PC-9 (cell line): ENCODE measurements at regions not wholly inside any gene's neighbourhood (a gene's known extent, or its start where the extent isn't known, plus 50 kb on each side); places are given as distances from the start of the nearest gene placed in this dataset.

Experiments used
- BruUV-seq: library from RNA; stranded (reverse); fragments of 400-500 nt; replicated peaks from 2 replicates; lab custom pipeline; 2021; lab: Mats Ljungman, UMichigan
- CTCF ChIA-PET: fragments of 300-600 bp; sonication (Branson Sonifier 250); formaldehyde crosslinking; loops from one replicate; lab custom pipeline; 2022; ENCODE audit warnings: antibody characterized with exemption; lab: Charles Lee
- POLR2A ChIA-PET: fragments of 300-600 bp; sonication (Branson Sonifier 250); formaldehyde crosslinking; loops from one replicate; lab custom pipeline; 2022; ENCODE audit warnings: antibody characterized with exemption; ENCODE audit not compliant: unreplicated experiment; lab: Charles Lee
- DNase-seq, 2 experiments: peaks; one replicate each; pipeline versions ENCODE4 v3.0.0 to v3.0.0-alpha.2; 2015 to 2022; ENCODE audit warnings: mixed read lengths in 1 of 2
- H2AFZ ChIP-seq: fragments of 200-600 bp; sonication (generic); 2 replicates; pipeline ENCODE4 v1.8.1; 2017; ENCODE audit warnings: antibody characterized with exemption
- H3F3A ChIP-seq: fragments of 200-600 bp; sonication (generic); 2 replicates; pipeline ENCODE4 v1.8.1; 2017; ENCODE audit warnings: antibody characterized with exemption, mild to moderate bottlenecking, low read depth; ENCODE audit not compliant: insufficient read depth
- H3K27ac ChIP-seq: fragments of 200-600 bp; sonication (generic); 2 replicates; pipeline ENCODE4 v1.6.1; 2016; ENCODE audit warnings: mixed run types
- H3K27me3 ChIP-seq: fragments of 200-600 bp; sonication (generic); 2 replicates; pipeline ENCODE4 v1.6.1; 2016; ENCODE audit warnings: low read depth, mixed run types; ENCODE audit not compliant: insufficient read depth
- H3K36me3 ChIP-seq: fragments of 200-600 bp; sonication (generic); 2 replicates; pipeline ENCODE4 v1.6.1; 2016; ENCODE audit warnings: low read depth, mixed run types
- H3K4me1 ChIP-seq: fragments of 200-600 bp; sonication (generic); replicated peaks from 2 replicates; pipeline ENCODE4 v1.6.1; 2016; ENCODE audit warnings: mixed run types; ENCODE audit not compliant: insufficient read depth
- H3K4me2 ChIP-seq: fragments of 200-600 bp; sonication (generic); 2 replicates; pipeline ENCODE4 v1.6.1; 2017; ENCODE audit warnings: mixed run types
- H3K4me3 ChIP-seq: fragments of 200-600 bp; sonication (generic); 2 replicates; pipeline ENCODE4 v1.6.1; 2016; ENCODE audit warnings: mixed run types
- H3K79me2 ChIP-seq: fragments of 200-600 bp; sonication (generic); 2 replicates; pipeline ENCODE4 v1.6.1; 2017; ENCODE audit warnings: low read depth, mixed run types
- H3K9me2 ChIP-seq: fragments of 200-600 bp; sonication (generic); 2 replicates; pipeline ENCODE4 v1.8.1; 2017; ENCODE audit warnings: mild to moderate bottlenecking; ENCODE audit not compliant: insufficient read depth
- H3K9me3 ChIP-seq: fragments of 200-600 bp; sonication (generic); 2 replicates; pipeline ENCODE4 v1.8.1; 2016; ENCODE audit warnings: low read depth; ENCODE audit not compliant: insufficient read depth
- H4K20me1 ChIP-seq: fragments of 200-600 bp; sonication (generic); 2 replicates; pipeline ENCODE4 v1.8.1; 2017; ENCODE audit not compliant: insufficient read depth
- CTCF ChIP-seq: fragments of 200-600 bp; sonication (generic); conservative IDR thresholded peaks from 2 replicates; pipeline ENCODE4 v1.6.1; 2017; ENCODE audit warnings: mixed run types, antibody characterized with exemption, mild to moderate bottlenecking, moderate library complexity
- EZH2 ChIP-seq: fragments of 200-600 bp; sonication (generic); IDR thresholded peaks from 2 replicates; pipeline ENCODE4 v1.8.0; 2017; ENCODE audit warnings: antibody characterized with exemption, low read depth
- intact Hi-C: fragments of 100-400 bp; cut with micrococcal nuclease; formaldehyde crosslinking; loops from one replicate; pipeline ENCODE4 v1.10.0; 2022; ENCODE audit not compliant: unreplicated experiment

- Histone ChIP-seq H3K79me2 (no peaks in the 10 kb centered on the region), H3K27me3 (no peaks in the 10 kb centered on the region), H3K36me3 (no peaks in the 10 kb centered on the region), H3K4me3 (no peak overlapping the region), H3F3A (no peaks in the 10 kb centered on the region), H3K9me3 (no peaks in the 10 kb centered on the region), H3K27ac (no peak overlapping the region), H3K9me2 (no peaks in the 10 kb centered on the region), H3K4me1 (no peaks in the 10 kb centered on the region), H2AFZ (no peak overlapping the region), H3K4me2 (no peak overlapping the region), H4K20me1 (no peaks in the 10 kb centered on the region)
- intact Hi-C loops: no loop called here
- no peak for DNase-seq
- ChIA-PET POLR2A (no interaction called here), CTCF (no interaction called here)
- TF ChIP-seq EZH2 (no peak), CTCF (no peak)
- BruUV-seq: no TSS peak
These were observed 190.3 kb upstream of the SEL1L start for GRCh38 chr14:81723956-81724355.

GRCh38 chr14:81727218-81727617 lies 193.6 kb upstream of the SEL1L start:
- CTCF ChIA-PET: no interaction called here
- intact Hi-C loops: no loop called here
- no peaks in the 10 kb centered on the region for H4K20me1 ChIP-seq
- H3K9me3 ChIP-seq: no peaks in the 10 kb centered on the region
- H3K36me3 ChIP-seq: no peaks in the 10 kb centered on the region
- no peak overlapping the region for H3K4me2 ChIP-seq
- H3K79me2 ChIP-seq: no peaks in the 10 kb centered on the region
- no peaks in the 10 kb centered on the region for H3K4me1 ChIP-seq
- DNase-seq: no peak
- no TSS peak for BruUV-seq
- no peak overlapping the region for H2AFZ ChIP-seq
- H3K27me3 ChIP-seq: no peaks in the 10 kb centered on the region
- TF ChIP-seq CTCF: no peak
- TF ChIP-seq EZH2: no peak
- no peak overlapping the region for H3K27ac ChIP-seq
- H3F3A ChIP-seq: no peaks in the 10 kb centered on the region
- H3K9me2 ChIP-seq: no peaks in the 10 kb centered on the region
- POLR2A ChIA-PET: no interaction called here
- H3K4me3 ChIP-seq: no peak overlapping the region

GRCh38 chr14:81728447-81728846 lies 194.8 kb upstream of the SEL1L start:
- DNase-seq: no peak
- TF ChIP-seq CTCF (no peak), EZH2 (no peak)
- CTCF ChIA-PET: no interaction called here

More at GRCh38 chr14:81728447-81728846, 194.8 kb upstream of the SEL1L start:
- BruUV-seq: no TSS peak
- Histone ChIP-seq H3F3A (no peaks in the 10 kb centered on the region), H2AFZ (no peak overlapping the region), H3K36me3 (no peaks in the 10 kb centered on the region), H3K27ac (no peak overlapping the region), H4K20me1 (no peaks in the 10 kb centered on the region), H3K9me3 (no peaks in the 10 kb centered on the region), H3K27me3 (no peaks in the 10 kb centered on the region), H3K9me2 (no peaks in the 10 kb centered on the region), H3K79me2 (no peaks in the 10 kb centered on the region), H3K4me3 (no peak overlapping the region), H3K4me2 (no peak overlapping the region), H3K4me1 (no peaks in the 10 kb centered on the region)
- POLR2A ChIA-PET: no interaction called here
- intact Hi-C loops: no loop called here
